Activated CD4-positive, alpha-beta T cell treated with anti-CD3 and anti-CD28 coated beads, Interleukin-2, amount 50 U/mL, for 24 hours (primary cell): ENCODE measurements at regions not wholly inside any gene's neighbourhood (a gene's known extent, or its start where the extent isn't known, plus 50 kb on each side); places are given as distances from the start of the nearest gene placed in this dataset.

ENCODE experiments used
- DNase-seq, 2 donors: peaks; one replicate each; pipeline ENCODE4 v3.0.0-alpha.2; 2020; ENCODE audit warnings: low read depth in 1 of 2, low spot score in 1 of 2

DNA sequence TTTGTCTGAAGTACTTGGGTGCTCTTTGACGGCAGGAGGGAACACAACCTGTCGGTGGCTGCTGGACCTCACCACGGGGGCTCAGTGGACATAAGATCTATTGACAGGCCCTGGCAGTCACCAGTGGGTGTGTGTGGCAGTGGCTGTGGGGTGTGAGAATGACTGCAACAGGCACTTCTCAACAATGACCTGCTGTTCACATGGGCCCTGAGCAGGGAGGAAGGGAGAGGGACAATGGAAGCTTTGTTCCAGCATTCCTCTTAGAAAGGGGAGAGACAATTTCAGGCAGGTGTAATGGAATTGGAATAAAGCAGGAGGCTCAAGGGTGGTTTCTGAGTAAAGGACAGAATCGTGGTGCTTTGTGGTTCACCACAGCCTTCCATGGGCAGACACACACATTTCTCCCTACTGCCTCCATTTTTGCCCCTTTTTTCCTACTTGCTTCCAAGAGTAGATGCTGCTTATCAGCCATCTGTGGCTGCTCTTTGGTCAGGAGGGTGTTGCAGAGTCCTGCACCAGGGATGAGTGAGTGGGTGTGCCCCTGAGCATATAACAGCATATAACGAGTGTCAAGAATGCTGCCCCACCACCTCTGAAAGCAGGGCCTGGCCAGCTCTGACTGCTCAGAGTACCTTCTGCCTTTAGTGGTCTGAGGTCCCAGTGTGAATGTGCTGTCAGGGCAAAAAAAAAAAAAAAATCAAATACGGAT is 267.7 kb downstream of the RASSF9 start:
- no peak for DNase-seq

DNA sequence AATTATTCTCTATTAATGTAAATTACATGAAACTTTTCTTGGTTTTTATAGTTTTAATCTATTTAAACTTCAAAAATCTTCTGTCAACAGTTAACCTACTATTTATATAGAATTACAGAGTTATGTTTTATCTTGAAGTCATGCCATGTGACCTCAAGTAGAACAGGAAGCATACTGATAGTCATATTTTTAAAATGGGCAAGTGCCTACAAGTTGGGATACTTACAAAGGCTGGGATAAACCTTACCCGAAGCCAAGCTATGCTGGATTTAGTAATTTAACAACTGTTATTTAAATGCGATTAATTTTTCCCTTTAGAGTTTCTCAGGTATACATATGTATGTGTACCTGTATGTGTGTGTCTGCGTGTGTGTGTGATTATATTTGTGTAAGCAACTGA is 266.9 kb downstream of the RASSF9 start:
- DNase-seq = no peak

DNA sequence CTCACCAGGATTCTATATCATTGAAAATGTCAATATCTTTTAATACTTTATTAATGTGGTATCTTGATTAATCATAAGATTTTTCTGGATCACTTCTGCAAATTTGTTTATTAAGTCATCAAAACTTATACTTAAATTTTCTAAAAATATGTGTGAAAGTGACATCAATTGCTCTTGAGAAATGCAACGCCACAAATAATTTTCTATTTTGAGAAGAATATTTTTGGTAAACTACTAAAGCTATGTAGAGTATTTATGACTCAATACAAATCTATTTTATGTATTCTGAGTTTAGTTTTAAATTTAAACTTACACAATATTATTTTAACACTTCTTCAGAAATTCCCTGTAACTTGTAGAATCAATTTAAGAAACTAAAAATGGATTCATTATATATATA is 263.3 kb downstream of the RASSF9 start:
- no peak for DNase-seq

DNA sequence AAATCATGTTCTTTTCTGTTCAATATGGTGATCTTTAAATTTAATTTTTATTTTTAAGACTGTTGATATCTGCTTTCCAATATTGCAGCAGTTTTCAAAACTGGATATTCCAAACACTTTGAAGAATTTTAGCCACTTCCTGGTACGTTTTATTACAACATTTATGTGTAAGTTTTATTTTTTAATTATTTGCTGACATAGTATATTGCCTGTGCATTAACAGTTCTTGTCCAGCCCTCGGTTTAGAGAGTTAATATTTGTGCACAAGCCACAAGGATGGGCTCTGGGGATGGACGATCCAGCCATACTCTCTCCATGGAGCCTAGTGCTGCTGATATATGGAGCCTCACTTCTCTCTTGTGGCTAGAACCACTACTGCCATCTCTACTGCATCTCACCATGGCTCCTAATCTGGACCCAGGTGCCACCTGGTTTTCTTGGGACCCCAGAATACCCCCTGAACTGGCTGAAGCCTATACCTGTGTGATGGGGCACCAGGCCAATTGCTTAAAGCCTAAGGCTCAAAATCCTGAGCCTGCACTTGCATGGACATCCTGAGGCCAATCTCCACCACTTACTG is 262.5 kb downstream of the RASSF9 start:
- no peak for DNase-seq

DNA sequence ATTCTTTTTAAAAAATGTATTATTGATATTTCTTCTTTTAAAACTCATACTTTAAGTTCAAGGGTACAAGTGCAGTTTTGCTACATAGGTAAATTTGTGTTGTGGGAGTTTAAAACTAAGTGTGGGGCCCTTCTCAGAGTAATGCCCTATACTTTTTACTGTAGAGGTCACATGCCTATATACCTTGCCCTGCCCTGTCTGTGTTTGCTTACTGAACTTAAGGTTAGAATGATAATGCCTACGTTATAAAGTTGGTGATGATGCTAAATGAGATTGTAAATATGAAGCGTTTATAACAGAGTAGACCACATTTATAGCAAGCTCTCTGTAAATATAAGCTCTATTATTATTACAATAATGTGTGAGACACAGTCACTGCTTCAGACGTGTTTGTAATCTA is 261.9 kb downstream of the RASSF9 start:
- no peak for DNase-seq

DNA sequence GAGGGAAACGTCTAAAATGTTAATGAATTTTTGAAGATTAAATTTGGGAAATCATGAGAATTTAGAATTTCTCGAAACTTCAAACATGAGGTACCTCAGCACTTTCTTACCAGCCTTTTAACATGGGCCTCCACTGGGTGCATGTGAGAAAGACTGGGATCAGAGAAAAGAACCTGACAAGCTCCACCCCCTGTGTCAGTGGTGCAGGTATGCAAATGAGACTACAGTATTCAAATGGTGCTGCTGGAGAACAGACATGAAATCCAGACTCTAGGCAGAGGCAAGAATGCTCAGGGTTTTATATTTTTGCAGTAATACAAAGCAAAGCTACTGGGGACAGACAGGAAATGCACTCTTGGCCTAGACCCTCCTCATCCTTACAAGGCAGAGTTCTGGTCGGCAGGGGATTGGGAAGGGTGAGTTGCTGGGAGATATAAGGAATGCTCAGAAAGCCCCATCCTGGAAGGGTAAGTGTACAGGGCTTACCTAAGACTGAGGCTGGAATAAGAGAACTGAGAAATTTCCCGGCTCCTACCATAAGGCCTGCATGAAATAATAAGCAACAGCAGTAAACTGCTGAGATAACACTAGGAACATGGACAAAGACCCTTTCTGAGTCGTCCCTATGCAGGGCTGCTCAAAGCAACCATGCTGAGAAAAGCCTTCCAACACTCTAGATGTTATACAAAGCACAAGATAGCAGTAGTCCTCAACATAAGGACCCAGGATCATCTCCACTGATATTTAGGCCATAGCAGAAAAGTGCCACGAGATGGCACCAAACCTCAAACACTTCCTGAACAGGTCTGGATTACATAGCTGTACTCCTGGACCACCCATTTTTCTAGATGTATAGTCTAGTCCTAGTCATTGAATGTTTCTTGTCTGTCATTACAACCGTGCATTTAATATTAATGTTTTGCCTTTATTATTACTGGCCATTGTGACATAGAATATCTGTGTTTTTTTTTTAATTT is 260.8 kb downstream of the RASSF9 start:
- DNase-seq = no peak

DNA sequence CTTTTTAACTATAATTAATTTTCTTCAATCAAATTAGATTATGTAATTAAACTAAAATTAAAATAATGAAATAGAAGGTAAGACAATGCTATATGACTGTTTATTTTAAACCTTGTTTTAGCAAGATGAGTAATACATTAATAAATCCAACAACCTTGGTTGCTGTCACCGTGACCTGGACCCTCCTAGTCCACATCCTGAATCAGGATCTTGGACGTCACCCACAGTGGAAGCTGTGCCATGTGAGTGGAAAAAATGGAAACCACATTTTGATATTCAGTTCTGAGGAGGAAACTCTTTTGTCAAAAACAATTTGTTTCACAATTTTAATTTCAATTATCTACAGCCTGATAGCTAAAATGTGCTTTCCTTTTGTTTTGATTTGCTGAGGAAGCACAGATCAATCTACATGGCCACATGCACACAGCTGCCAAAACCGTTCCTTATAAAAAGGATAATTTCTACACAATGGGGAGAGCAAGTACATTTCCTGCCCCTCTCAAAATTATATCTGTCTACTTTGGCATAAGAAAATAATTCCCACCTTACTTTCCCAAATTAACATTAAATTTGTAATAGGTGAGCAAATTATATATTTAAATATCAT is 255.5 kb downstream of the RASSF9 start:
- no peak for DNase-seq

DNA sequence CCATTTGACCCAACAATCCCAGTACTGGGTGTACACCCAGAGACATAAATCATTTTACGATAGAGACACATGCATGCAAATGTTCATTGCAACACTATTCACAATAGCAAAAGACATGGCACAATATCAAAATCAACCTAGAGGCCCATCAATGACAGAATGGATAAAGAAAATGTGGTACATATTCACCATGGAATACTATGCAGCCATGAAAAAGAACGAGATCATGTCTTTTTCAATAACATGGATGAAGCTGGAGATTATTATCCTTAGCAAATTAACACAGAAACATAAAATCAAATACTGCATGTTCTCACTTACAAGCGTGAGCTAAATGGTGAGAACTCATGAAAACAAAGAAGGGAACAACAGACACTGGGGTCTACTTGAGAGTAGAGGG is 249.1 kb downstream of the RASSF9 start:
- DNase-seq = no peak

DNA sequence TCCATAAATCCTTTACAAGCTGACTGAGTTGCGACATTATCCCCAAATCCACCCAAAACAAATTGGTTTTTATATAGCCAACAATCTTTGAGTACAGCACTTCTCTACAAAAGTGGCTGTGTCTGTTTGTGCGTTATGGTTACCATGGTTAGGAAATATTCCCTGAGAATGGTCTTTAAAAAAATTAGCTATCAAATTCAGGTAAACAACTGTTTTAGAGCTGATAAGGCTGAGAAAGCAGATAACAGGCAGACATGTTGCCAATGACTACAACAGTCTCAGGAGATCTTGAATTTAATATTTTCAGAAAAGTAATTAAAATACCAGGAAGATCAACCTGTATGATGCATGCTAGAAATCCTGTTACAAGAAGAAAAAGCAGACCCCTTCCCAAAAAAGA is 248.0 kb downstream of the RASSF9 start:
- no peak for DNase-seq

DNA sequence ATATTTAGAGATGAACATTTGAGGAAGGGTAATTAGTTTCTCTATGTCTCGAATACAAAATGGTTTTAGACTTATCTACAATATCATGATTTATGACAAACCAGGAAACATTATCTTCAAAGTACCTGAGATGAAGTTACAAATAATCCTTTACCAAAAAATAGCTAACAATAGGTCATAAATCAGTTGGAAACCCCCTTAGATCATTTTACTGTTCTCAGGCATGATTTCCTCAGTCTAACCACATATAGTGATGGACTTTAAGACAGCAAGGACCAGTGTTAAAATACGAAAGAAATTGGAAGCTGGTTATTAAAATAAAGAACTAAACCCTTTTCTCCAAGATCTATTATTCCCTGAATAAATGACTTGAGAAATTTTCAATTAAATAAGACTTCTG is 235.4 kb downstream of the RASSF9 start:
- no peak for DNase-seq

DNA sequence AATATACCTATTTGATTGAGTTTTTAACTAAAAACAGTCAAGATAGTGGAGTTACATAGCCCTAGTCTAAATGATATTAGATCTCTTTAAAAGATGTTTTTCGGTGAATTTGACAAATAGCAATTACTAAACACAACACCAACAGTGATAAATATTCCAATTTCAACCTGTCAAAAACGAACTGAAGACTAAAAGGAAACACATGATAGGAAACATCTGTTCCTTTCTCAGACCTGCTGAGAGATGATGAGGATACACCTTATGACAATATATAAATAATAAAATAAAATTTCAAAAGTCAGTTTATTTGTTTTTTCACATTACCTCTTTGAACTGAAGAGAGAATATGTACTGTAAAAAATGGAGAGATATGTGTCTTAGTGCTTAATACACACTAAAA is 232.7 kb downstream of the RASSF9 start:
- no peak for DNase-seq

DNA sequence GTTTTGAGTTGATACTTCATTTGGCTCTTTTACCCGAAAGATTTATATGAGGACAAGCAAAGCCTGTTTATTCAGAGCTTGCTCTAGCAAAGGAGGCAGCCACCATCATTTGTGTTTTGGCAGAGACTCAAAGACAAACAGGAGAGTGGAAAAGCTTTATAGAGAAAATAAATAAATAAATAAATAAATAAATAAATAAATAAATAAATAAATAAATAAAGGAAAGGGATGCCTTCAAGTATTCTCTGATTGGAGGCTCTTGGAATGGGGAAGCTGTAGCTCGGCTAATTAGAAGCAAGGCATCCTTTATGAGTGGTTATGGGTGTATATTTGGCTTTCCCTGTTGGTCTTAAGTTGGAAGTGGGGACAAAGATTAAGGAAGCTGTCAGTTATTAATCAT is 229.8 kb downstream of the RASSF9 start:
- DNase-seq = no peak

DNA sequence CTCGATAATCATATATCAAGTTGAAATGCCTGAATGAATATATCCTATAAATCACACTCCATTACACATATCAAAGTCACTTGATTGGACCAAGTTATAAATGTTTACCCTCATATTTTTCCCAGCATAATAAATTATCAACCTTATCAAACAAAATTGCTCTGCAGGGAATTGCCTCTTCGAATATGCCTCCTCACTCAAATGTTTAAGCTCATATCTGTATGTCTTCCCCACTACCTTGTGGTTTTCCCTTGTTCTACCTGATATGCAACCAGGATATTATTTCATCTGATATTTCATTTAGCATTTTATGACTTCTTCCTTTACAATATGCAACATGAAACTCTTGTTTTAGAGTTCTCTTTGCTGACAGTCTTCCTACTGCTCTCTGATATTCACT is 226.4 kb downstream of the RASSF9 start:
- DNase-seq = no peak

DNA sequence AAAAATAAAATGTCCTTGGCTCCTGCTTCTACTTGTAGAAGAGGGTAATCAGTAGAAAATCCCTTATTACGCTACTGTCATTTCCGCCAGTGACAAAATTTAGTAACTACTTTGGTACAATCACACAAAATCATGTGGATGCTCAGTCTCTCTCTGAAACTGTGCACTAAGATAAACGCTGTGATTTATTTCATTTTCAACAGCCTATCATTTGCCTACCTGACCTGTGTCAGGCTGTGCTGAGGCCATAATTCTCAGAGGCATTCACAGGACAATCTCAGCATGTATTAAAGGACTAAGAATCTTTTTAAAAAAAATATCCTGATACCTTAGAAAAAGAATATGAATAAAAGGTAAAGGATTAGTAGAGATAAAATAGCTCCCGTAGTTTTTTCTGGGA is 226.0 kb downstream of the RASSF9 start:
- no peak for DNase-seq

DNA sequence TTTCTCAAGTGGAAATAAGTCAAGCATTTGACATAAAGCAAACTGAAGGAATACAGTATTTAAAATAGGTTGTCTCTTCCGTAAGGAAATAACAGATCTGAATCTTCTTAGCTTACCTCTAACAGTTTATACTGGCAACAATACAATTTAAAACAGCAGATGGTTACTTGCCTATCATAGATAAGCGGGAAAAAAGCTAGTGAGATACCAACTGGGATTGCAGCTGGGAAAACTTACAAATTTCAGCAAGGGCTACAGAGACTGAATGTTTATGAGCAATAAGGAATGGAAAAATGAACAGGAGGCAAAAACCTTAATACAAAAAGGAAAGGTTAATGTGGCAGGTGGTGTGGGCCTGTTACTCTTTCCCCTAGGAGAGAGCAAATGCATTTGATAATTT is 220.0 kb downstream of the RASSF9 start:
- DNase-seq = no peak

DNA sequence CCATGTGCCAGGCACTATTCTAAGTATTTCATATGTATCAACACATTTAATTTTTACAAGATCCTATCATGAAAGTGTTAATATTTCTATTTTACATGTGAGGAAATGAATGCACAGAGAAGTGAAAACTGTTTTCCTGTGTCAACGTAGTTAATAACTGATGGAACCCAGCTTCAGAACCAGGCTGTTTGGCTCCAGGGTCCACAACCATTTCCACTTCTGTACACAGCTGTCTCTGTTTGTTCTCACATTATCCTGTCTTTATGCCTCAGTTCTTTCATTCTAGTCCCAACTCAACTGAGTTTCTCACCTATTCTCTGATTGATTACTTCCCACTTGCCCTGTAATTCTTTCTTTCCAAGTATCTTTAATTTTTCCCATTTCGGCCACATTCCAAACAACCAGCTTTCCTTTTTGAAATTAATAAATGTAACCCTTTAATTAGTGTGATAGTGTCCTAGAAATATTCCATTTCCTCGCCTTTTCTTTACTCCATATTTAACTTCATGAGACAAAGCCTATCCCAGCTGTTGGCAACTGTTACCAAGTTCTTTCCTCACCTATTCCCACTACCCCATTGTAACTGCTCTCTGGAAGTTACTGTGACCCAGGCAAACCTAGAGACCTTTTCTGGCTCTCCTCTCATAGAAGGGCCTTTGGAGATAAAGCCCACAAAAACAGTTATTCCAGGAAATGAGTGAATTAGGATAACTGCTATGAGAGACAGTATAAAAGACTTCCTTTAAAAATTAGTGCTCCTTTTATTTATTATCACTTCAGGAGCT is 218.7 kb downstream of the RASSF9 start:
- no peak for DNase-seq

DNA sequence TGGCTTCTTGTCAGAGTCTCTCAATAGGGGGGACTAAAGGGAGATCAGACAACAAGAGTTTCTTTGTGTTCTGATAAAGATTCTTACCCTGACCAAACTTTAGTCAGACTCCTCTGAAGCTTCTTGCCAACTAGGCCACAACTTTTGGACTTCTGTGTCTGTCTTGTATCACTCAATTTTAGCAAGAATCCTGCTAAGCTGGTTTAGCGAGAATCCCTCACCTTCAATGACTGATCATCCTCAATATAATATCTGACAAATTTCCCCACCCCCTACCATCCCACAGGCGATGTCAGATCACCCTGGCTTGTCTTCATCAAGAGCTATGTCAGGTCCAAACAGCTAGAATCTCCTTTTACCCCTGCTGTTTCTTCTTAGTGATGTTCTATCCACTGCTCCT is 215.2 kb downstream of the RASSF9 start:
- DNase-seq = no peak

DNA sequence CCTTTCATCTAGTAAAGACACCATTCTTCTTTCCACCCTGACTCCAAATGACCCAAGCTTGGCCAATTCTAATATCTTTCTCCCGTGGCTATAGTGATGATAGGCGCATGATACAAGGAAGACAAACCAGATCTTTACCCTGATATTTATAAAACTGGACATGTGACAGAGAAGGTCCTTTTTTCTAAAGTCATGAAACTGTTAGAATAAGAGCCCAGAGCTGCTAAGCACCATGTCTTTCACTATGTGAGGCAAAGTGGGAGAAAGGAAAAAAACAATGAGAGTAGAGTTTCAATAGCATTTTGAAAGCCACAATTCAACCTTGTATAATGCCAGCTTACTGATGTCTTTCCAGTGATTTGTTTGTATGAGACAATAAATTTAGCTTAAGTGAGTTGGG is 212.4 kb downstream of the RASSF9 start:
- no peak for DNase-seq

DNA sequence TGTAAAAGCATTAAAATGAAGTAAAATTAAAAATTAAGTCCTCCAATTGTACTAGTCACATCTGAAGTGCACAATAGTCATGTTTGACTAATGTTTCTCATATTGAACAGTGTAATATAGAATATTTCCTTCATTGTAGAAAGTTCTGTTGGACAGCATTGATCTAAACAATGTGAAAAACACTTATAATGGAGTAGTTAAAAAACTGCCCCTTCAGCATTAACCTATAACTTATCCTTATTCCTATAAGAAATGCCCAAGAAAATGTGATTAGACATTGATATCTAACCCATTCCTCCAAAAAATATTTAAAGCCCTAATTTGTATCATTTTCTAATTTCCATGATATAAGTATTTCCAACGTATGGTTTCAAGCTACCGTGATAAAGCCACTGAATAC is 210.7 kb downstream of the RASSF9 start:
- DNase-seq = no peak

DNA sequence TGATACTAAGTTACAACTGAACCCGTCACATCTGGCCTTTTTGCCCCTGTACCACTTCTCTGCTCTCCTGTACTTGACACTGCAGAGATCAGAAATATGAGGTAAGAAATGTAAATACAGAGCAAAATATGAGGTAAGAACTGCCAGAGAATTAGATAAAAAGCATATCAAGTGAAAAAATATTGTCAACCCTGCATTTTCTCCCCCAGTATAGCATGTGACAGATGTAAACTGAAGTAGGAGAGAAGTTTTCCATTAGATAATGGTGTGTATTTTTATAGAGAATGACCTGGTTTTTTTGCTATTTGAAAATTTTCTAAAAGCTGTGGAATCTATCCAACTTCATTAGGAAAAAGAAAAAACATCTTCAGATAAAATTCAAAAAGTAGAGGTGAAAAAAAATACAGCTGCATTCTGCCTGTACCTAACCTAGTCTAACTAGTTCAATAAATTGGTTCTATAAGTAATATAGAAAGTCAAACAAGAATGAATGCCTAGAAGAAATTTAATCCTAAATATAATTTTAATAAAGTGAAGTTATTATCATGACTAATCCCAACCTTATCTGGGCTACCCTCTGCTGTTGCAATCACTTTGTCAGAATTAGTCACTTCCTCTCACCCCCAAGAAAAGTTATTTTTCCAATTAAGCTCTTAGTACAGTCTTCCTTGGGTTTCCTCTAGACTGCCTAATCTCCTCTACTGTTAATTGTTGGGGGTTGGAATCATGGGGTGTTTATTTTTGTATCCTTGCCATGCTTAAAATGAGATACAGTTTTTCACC is 210.0 kb downstream of the RASSF9 start:
- no peak for DNase-seq
